DOHH2 (cell line): ENCODE measurements at regions not wholly inside any gene's neighbourhood (a gene's known extent, or its start where the extent isn't known, plus 50 kb on each side); places are given as distances from the start of the nearest gene placed in this dataset.

Experiments used
- H3F3A ChIP-seq: fragments of 200-600 bp; sonication (generic), shearing (Covaris generic); 2 replicates; pipeline ENCODE4 v1.6.0; 2016; ENCODE audit warnings: antibody characterized with exemption, mild to moderate bottlenecking; ENCODE audit not compliant: control insufficient read depth, insufficient read depth
- H3K27ac ChIP-seq: fragments of 200-600 bp; sonication (generic); 2 replicates; pipeline ENCODE4 v1.5.1; 2014; ENCODE audit warnings: low read depth, mild to moderate bottlenecking, low read length, moderate library complexity
- H3K27me3 ChIP-seq: fragments of 200-600 bp; sonication (generic); 2 replicates; pipeline ENCODE4 v1.6.1; 2014; ENCODE audit warnings: mild to moderate bottlenecking, low read length, mixed read lengths; ENCODE audit not compliant: control insufficient read depth
- H3K36me3 ChIP-seq: fragments of 200-600 bp; sonication (generic); 2 replicates; pipeline ENCODE4 v1.6.1; 2014; ENCODE audit warnings: mild to moderate bottlenecking, low read length, moderate library complexity, mixed read lengths; ENCODE audit not compliant: control insufficient read depth
- H3K4me1 ChIP-seq: fragments of 200-600 bp; sonication (generic); 2 replicates; pipeline ENCODE4 v1.6.1; 2014; ENCODE audit warnings: mild to moderate bottlenecking, low read length, mixed read lengths; ENCODE audit not compliant: control insufficient read depth
- H3K4me2 ChIP-seq: fragments of 200-600 bp; sonication (generic); 2 replicates; pipeline ENCODE4 v1.6.0; 2014; ENCODE audit warnings: mild to moderate bottlenecking, low read length, moderate library complexity
- H3K4me3 ChIP-seq: fragments of 200-600 bp; sonication (generic); 2 replicates; pipeline ENCODE4 v1.5.1; 2014; ENCODE audit warnings: mild to moderate bottlenecking, low read length, mixed read lengths
- H3K79me2 ChIP-seq: fragments of 200-600 bp; sonication (generic); 2 replicates; pipeline ENCODE4 v1.6.1; 2014; ENCODE audit warnings: mild to moderate bottlenecking, low read length, mixed read lengths; ENCODE audit not compliant: control insufficient read depth
- H3K9me2 ChIP-seq: fragments of 200-600 bp; sonication (generic); replicated peaks from 2 replicates; pipeline ENCODE4 v1.6.1; 2014; ENCODE audit warnings: mild to moderate bottlenecking, low read length, mixed read lengths; ENCODE audit not compliant: control insufficient read depth
- H3K9me3 ChIP-seq: fragments of 200-600 bp; sonication (generic); 2 replicates; pipeline ENCODE4 v1.6.1; 2014; ENCODE audit warnings: antibody characterized with exemption, low read length, mixed read lengths; ENCODE audit not compliant: control insufficient read depth, insufficient read depth
- H4K20me1 ChIP-seq: fragments of 200-600 bp; sonication (generic); 2 replicates; pipeline ENCODE4 v1.6.0; 2014; ENCODE audit warnings: low read depth, mild to moderate bottlenecking, antibody characterized with exemption, low read length, moderate library complexity; ENCODE audit not compliant: control insufficient read depth, insufficient read depth
- CTCF ChIP-seq: fragments of 200-600 bp; sonication (generic); IDR thresholded peaks from one replicate; pipeline ENCODE4 v1.5.1; 2014; ENCODE audit warnings: antibody characterized with exemption, mild to moderate bottlenecking, low read depth, low read length; ENCODE audit not compliant: poor library complexity, severe bottlenecking
- EZH2phosphoT487 ChIP-seq: fragments of 200-600 bp; sonication (generic); IDR thresholded peaks from 2 replicates; pipeline ENCODE4 v1.6.1; 2017; ENCODE audit warnings: borderline replicate concordance, mild to moderate bottlenecking, antibody characterized with exemption, low read length, moderate library complexity, mixed read lengths

GRCh38 chr3:34363881-34364280, 565.5 kb downstream of the PDCD6IP start:
- H3K4me2 ChIP-seq, result no peak overlapping the region
- no peaks in the 10 kb centered on the region for H3F3A ChIP-seq
- no peaks in the 10 kb centered on the region for H3K9me2 ChIP-seq
- no peaks in the 10 kb centered on the region for H3K36me3 ChIP-seq
- H3K27ac ChIP-seq, result no peak overlapping the region
- H3K4me3 ChIP-seq, result no peak overlapping the region
- peaks cover 3% of the 10 kb centered on the region; the same call in 1 of the 2 replicates for H3K4me1 ChIP-seq
- H4K20me1 ChIP-seq, result no peaks in the 10 kb centered on the region
- TF ChIP-seq CTCF (no peak), EZH2phosphoT487 (no peak)
- no peaks in the 10 kb centered on the region for H3K79me2 ChIP-seq
- no peaks in the 10 kb centered on the region for H3K9me3 ChIP-seq
- no peaks in the 10 kb centered on the region for H3K27me3 ChIP-seq

- Histone ChIP-seq H3K4me3 (no peak overlapping the region), H3F3A (no peaks in the 10 kb centered on the region), H3K9me2 (no peaks in the 10 kb centered on the region), H3K27ac (no peak overlapping the region), H3K79me2 (no peaks in the 10 kb centered on the region), H3K4me1 (peaks cover 3% of the 10 kb centered on the region; the same call in 1 of the 2 replicates), H3K4me2 (no peak overlapping the region), H3K27me3 (no peaks in the 10 kb centered on the region), H4K20me1 (no peaks in the 10 kb centered on the region), H3K9me3 (no peaks in the 10 kb centered on the region), H3K36me3 (no peaks in the 10 kb centered on the region)
- no peak for TF ChIP-seq CTCF
- TF ChIP-seq EZH2phosphoT487, result no peak
Observed at GRCh38 chr3:34364335-34364734, 565.9 kb downstream of the PDCD6IP start.

GRCh38 chr3:34365231-34365630, 566.8 kb downstream of the PDCD6IP start:
- Histone ChIP-seq H3K79me2 (no peaks in the 10 kb centered on the region), H3K9me3 (no peaks in the 10 kb centered on the region), H3K36me3 (no peaks in the 10 kb centered on the region), H3K4me3 (no peak overlapping the region), H3K27me3 (no peaks in the 10 kb centered on the region), H3K9me2 (no peaks in the 10 kb centered on the region), H3K4me1 (peaks cover 3% of the 10 kb centered on the region; the same call in 1 of the 2 replicates), H3F3A (no peaks in the 10 kb centered on the region), H3K27ac (no peak overlapping the region), H4K20me1 (no peaks in the 10 kb centered on the region), H3K4me2 (no peak overlapping the region)
- TF ChIP-seq EZH2phosphoT487 (no peak), CTCF (no peak)
